ENCODE measurements at regions not wholly inside any gene's neighbourhood (a gene's known extent, or its start where the extent isn't known, plus 50 kb on each side); places are given as distances from the start of the nearest gene placed in this dataset.
A peak's percentile ranks its signal among the peaks of the same experiment; 100 is the strongest.
"Not testable (repeated sequence)": the region's sequence is repeated elsewhere in the genome, so short reads cannot be mapped to it uniquely, and the experiment has no call there.

- Histone ChIP-seq H3K4me3 (ENCODE audit: low read depth in 1 of 3, low read length in 3 of 3) (no peak overlapping the region), H3K9me3 (ENCODE audit: control insufficient read depth in 4 of 4, low read length in 3 of 4) (no peaks in the 10 kb centered on the region), H3K9ac (ENCODE audit: low read depth in 1 of 2, low read length in 2 of 2) (no peak overlapping the region), H3K27ac (ENCODE audit: low read depth in 1 of 2, low read length in 2 of 2) (no peak overlapping the region), H3K27me3 (ENCODE audit: control insufficient read depth in 4 of 4, insufficient read depth in 4 of 4, low read length in 3 of 4) (no peaks in the 10 kb centered on the region), H3K4me1 (ENCODE audit: control insufficient read depth in 4 of 4, insufficient read depth in 4 of 4, low read length in 3 of 4) (no peaks in the 10 kb centered on the region), H3K36me3 (ENCODE audit: control insufficient read depth in 4 of 4, insufficient read depth in 3 of 4, low read depth in 1 of 4, low read length in 3 of 4) (no peaks in the 10 kb centered on the region)
- 85% methylated on average over 3 of the region's 3 CpGs for WGBS
- DNase-seq (ENCODE audit: low spot score) = no peak
- TF ChIP-seq JUND (IDR thresholded peaks at IDR 0.05) = no peak
- no peak for TF ChIP-seq CTCF (IDR thresholded peaks at IDR 0.05; ENCODE audit: low read depth, low read length, missing input control)
- no peak for TF ChIP-seq FOXA1 (IDR thresholded peaks at IDR 0.05)
- no peak for TF ChIP-seq FOXA2 (IDR thresholded peaks at IDR 0.05)
- TF ChIP-seq SP1 (IDR thresholded peaks at IDR 0.05) = no peak
These were observed 72.0 kb upstream of the WIPF3 start for GRCh38 chr7:29734246-29734731.

GRCh38 chr7:29747645-29748245, 58.6 kb upstream of the WIPF3 start:
- H3K27me3 ChIP-seq (ENCODE audit: control insufficient read depth in 4 of 4, insufficient read depth in 4 of 4, low read length in 3 of 4); H3K4me1 ChIP-seq (ENCODE audit: control insufficient read depth in 4 of 4, insufficient read depth in 4 of 4, low read length in 3 of 4); H3K4me3 ChIP-seq (ENCODE audit: low read depth in 1 of 3, low read length in 3 of 3); H3K36me3 ChIP-seq (ENCODE audit: control insufficient read depth in 4 of 4, insufficient read depth in 3 of 4, low read depth in 1 of 4, low read length in 3 of 4); H3K9ac ChIP-seq (ENCODE audit: low read depth in 1 of 2, low read length in 2 of 2); H3K9me3 ChIP-seq (ENCODE audit: control insufficient read depth in 4 of 4, low read length in 3 of 4); DNase-seq (ENCODE audit: low spot score); H3K27ac ChIP-seq (ENCODE audit: low read depth in 1 of 2, low read length in 2 of 2): not testable (repeated sequence)
- WGBS = 28% methylated on average over 5 of the region's 5 CpGs
- TF ChIP-seq SP1 (IDR thresholded peaks at IDR 0.05) (peak; percentile 42), JUND (IDR thresholded peaks at IDR 0.05) (peak in 1 of 2 donors; percentile 24), FOXA2 (IDR thresholded peaks at IDR 0.05) (peak; percentile 46), MAX (IDR thresholded peaks at IDR 0.05) (peak; percentile 80), NR2F2 (IDR thresholded peaks at IDR 0.05) (peak; percentile 85), RXRA (IDR thresholded peaks at IDR 0.05) (peak in 1 of 2 donors; percentile 37), HNF4A (conservative IDR thresholded peaks at IDR 0.05) (peak; percentile 58 to 59), EGR1 (IDR thresholded peaks at IDR 0.05; ENCODE audit: low read depth in 2 of 2) (peak in 1 of 2 donors; percentile 45)

GRCh38 chr7:29748286-29749099, 57.8 kb upstream of the WIPF3 start:
- TF ChIP-seq NR2F2 (IDR thresholded peaks at IDR 0.05) (no peak), EGR1 (IDR thresholded peaks at IDR 0.05; ENCODE audit: low read depth in 2 of 2) (no peak), RAD21 (IDR thresholded peaks at IDR 0.05) (peak; percentile 64 to 72), CTCF (IDR thresholded peaks at IDR 0.05; ENCODE audit: low read depth, low read length, missing input control) (peak; percentile 30), FOXA2 (IDR thresholded peaks at IDR 0.05) (peak; percentile 2), ATF3 (IDR thresholded peaks at IDR 0.05) (no peak), HNF4A (conservative IDR thresholded peaks at IDR 0.05) (no peak), FOXA1 (IDR thresholded peaks at IDR 0.05) (no peak), JUND (IDR thresholded peaks at IDR 0.05) (no peak), TAF1 (conservative IDR thresholded peaks at IDR 0.05) (no peak), REST (IDR thresholded peaks at IDR 0.05) (no peak)
- Histone ChIP-seq H3K4me3 (ENCODE audit: low read depth in 1 of 3, low read length in 3 of 3) (no peak overlapping the region), H3K36me3 (ENCODE audit: control insufficient read depth in 4 of 4, insufficient read depth in 3 of 4, low read depth in 1 of 4, low read length in 3 of 4) (no peaks in the 10 kb centered on the region), H3K27me3 (ENCODE audit: control insufficient read depth in 4 of 4, insufficient read depth in 4 of 4, low read length in 3 of 4) (no peaks in the 10 kb centered on the region), H3K9ac (ENCODE audit: low read depth in 1 of 2, low read length in 2 of 2) (no peak overlapping the region), H3K4me1 (ENCODE audit: control insufficient read depth in 4 of 4, insufficient read depth in 4 of 4, low read length in 3 of 4) (peaks cover 0 to 3% (median 1%) of the 10 kb centered on the region in 4 donors), H3K9me3 (ENCODE audit: control insufficient read depth in 4 of 4, low read length in 3 of 4) (no peaks in the 10 kb centered on the region), H3K27ac (ENCODE audit: low read depth in 1 of 2, low read length in 2 of 2) (no peak overlapping the region)
- no peak for DNase-seq (ENCODE audit: low spot score)
- 35% methylated on average over 3 of the region's 3 CpGs for WGBS
